Parathyroid adenoma (tissue), 2 donors: ENCODE measurements at regions not wholly inside any gene's neighbourhood (a gene's known extent, or its start where the extent isn't known, plus 50 kb on each side); places are given as distances from the start of the nearest gene placed in this dataset.

Experiments
- H2AFZ ChIP-seq: fragments of 300-600 bp; sonication (generic); one replicate; pipeline ENCODE4 v1.7.0; 2017; ENCODE audit warnings: antibody characterized with exemption, mild to moderate bottlenecking
- H3K27ac ChIP-seq: fragments of 300-600 bp; sonication (generic); one replicate; pipeline ENCODE4 v1.7.0; 2017
- H3K27me3 ChIP-seq: fragments of 300-600 bp; sonication (generic); one replicate; pipeline ENCODE4 v1.7.0; 2017; ENCODE audit warnings: low read length; ENCODE audit not compliant: control insufficient read depth, insufficient read depth
- H3K36me3 ChIP-seq: fragments of 300-600 bp; sonication (generic); one replicate; pipeline ENCODE4 v1.7.0; 2017; ENCODE audit warnings: low read length; ENCODE audit not compliant: control insufficient read depth, insufficient read depth
- H3K4me1 ChIP-seq: fragments of 300-600 bp; sonication (generic); one replicate; pipeline ENCODE4 v1.7.0; 2017; ENCODE audit warnings: control low read depth
- H3K4me2 ChIP-seq: fragments of 300-600 bp; sonication (generic); one replicate; pipeline ENCODE4 v1.7.0; 2017; ENCODE audit warnings: low read length
- H3K4me3 ChIP-seq: fragments of 300-600 bp; sonication (generic); one replicate; pipeline ENCODE4 v1.7.0; 2017; ENCODE audit warnings: low read depth, low read length
- H3K79me2 ChIP-seq: fragments of 300-600 bp; sonication (generic); one replicate; pipeline ENCODE4 v1.7.0; 2017; ENCODE audit warnings: control low read depth
- H3K9ac ChIP-seq: fragments of 300-600 bp; sonication (generic); one replicate; pipeline ENCODE4 v1.7.0; 2017; ENCODE audit warnings: mild to moderate bottlenecking
- H3K9me3 ChIP-seq: fragments of 300-600 bp; sonication (generic); one replicate; pipeline ENCODE4 v1.7.0; 2017; ENCODE audit warnings: low read length; ENCODE audit not compliant: control insufficient read depth
- CTCF ChIP-seq: fragments of 300-600 bp; sonication (generic); IDR thresholded peaks from one replicate; pipeline ENCODE4 v1.7.0; 2017; ENCODE audit warnings: antibody characterized with exemption, mild to moderate bottlenecking
- donor health status: primary hyperparathyroidism.

- no peak overlapping the region for H3K27ac ChIP-seq
- no peaks in the 10 kb centered on the region for H3K36me3 ChIP-seq
- H3K79me2 ChIP-seq, result no peaks in the 10 kb centered on the region
- no peak overlapping the region for H3K4me3 ChIP-seq
- no peaks in the 10 kb centered on the region for H3K27me3 ChIP-seq
- no peak overlapping the region for H2AFZ ChIP-seq
- no peaks in the 10 kb centered on the region for H3K9me3 ChIP-seq
- H3K4me2 ChIP-seq, result no peak overlapping the region
- no peak overlapping the region for H3K9ac ChIP-seq
- TF ChIP-seq CTCF, result no peak
- no peaks in the 10 kb centered on the region for H3K4me1 ChIP-seq
Observed at GRCh38 chr13:103573446-103573845, 507.2 kb upstream of the SLC10A2 start.

GRCh38 chr13:103568314-103568713 lies 502.1 kb upstream of the SLC10A2 start:
- Histone ChIP-seq H3K9ac (no peak overlapping the region), H3K4me1 (no peaks in the 10 kb centered on the region), H3K36me3 (no peaks in the 10 kb centered on the region), H3K4me2 (no peak overlapping the region), H3K27me3 (no peaks in the 10 kb centered on the region), H3K9me3 (no peaks in the 10 kb centered on the region), H3K27ac (no peak overlapping the region), H3K79me2 (no peaks in the 10 kb centered on the region), H3K4me3 (no peak overlapping the region), H2AFZ (no peak overlapping the region)
- no peak for TF ChIP-seq CTCF

- no peak overlapping the region for H3K4me3 ChIP-seq
- no peaks in the 10 kb centered on the region for H3K36me3 ChIP-seq
- H3K27ac ChIP-seq, result no peak overlapping the region
- H3K79me2 ChIP-seq, result no peaks in the 10 kb centered on the region
- H3K27me3 ChIP-seq, result no peaks in the 10 kb centered on the region
- no peaks in the 10 kb centered on the region for H3K4me1 ChIP-seq
- no peak for TF ChIP-seq CTCF
- no peak overlapping the region for H2AFZ ChIP-seq
- H3K9ac ChIP-seq, result no peak overlapping the region
- H3K4me2 ChIP-seq, result no peak overlapping the region
- H3K9me3 ChIP-seq, result no peaks in the 10 kb centered on the region
Observed at GRCh38 chr13:103557878-103558277, 491.7 kb upstream of the SLC10A2 start.

- Histone ChIP-seq H3K9ac (no peak overlapping the region), H3K79me2 (no peaks in the 10 kb centered on the region), H3K4me3 (no peak overlapping the region), H3K4me1 (no peaks in the 10 kb centered on the region), H3K27ac (no peak overlapping the region), H3K9me3 (no peaks in the 10 kb centered on the region), H2AFZ (no peak overlapping the region), H3K27me3 (no peaks in the 10 kb centered on the region), H3K36me3 (no peaks in the 10 kb centered on the region), H3K4me2 (no peak overlapping the region)
- no peak for TF ChIP-seq CTCF
Observed at GRCh38 chr13:103556681-103557080, 490.5 kb upstream of the SLC10A2 start.

- H3K4me3 ChIP-seq, result no peak overlapping the region
- H3K4me2 ChIP-seq, result no peak overlapping the region
- no peak overlapping the region for H3K27ac ChIP-seq
- no peaks in the 10 kb centered on the region for H3K36me3 ChIP-seq
- no peaks in the 10 kb centered on the region for H3K9me3 ChIP-seq
- H3K79me2 ChIP-seq, result no peaks in the 10 kb centered on the region
- H3K9ac ChIP-seq, result no peak overlapping the region
- no peaks in the 10 kb centered on the region for H3K4me1 ChIP-seq
- no peak overlapping the region for H2AFZ ChIP-seq
- no peak for TF ChIP-seq CTCF
- no peaks in the 10 kb centered on the region for H3K27me3 ChIP-seq
Observed at GRCh38 chr13:103547914-103548313, 481.7 kb upstream of the SLC10A2 start.
